Esophagus squamous epithelium (tissue), 5 donors: ENCODE measurements at regions not wholly inside any gene's neighbourhood (a gene's known extent, or its start where the extent isn't known, plus 50 kb on each side); places are given as distances from the start of the nearest gene placed in this dataset.

Experiments used
- DNase-seq: peaks from one replicate; lab custom pipeline; 2025; lab: John Stamatoyannopoulos, UW
- H3K27ac ChIP-seq, 4 donors: fragments of 200-600 bp; sonication (generic); one replicate each; pipeline ENCODE4 v1.5.1; 2016 to 2019; ENCODE audit warnings: mild to moderate bottlenecking in 1 of 4
- H3K27me3 ChIP-seq, 4 donors: fragments of 200-600 bp; sonication (generic); 1 replicate in 3 of 4; 2 replicates in 1 of 4; pipeline versions ENCODE4 v1.5.1 to v1.6.0; 2017 to 2021; ENCODE audit warnings: antibody characterized with exemption in 1 of 4
- H3K36me3 ChIP-seq, 3 donors: fragments of 200-600 bp; sonication (generic); one replicate each; pipeline ENCODE4 v1.5.1; 2016 to 2019
- H3K4me1 ChIP-seq, 3 donors: fragments of 200-600 bp; sonication (generic); one replicate each; pipeline ENCODE4 v1.5.1; 2017 to 2019
- H3K4me3 ChIP-seq, 4 donors: fragments of 200-600 bp; sonication (generic); 1 replicate in 3 of 4; 2 replicates in 1 of 4; pipeline ENCODE4 v1.5.1; 2016 to 2019; ENCODE audit warnings: mild to moderate bottlenecking in 2 of 4, moderate library complexity in 1 of 4
- H3K9me3 ChIP-seq, 3 donors: fragments of 200-600 bp; sonication (generic); one replicate each; pipeline ENCODE4 v1.5.1; 2016 to 2019
- CTCF ChIP-seq, 6 experiments: fragments of 450-650 bp in 4 of 6; fragments of 200-600 bp in 2 of 6; sonication (generic) in 2 of 6; IDR thresholded peaks; one replicate each; pipeline ENCODE4 v1.5.1; 2016 to 2019; ENCODE audit warnings: antibody characterized with exemption in 6 of 6, mild to moderate bottlenecking in 4 of 6, moderate library complexity in 4 of 6
- POLR2A ChIP-seq, 4 donors: fragments of 450-650 bp; IDR thresholded peaks; one replicate each; pipeline ENCODE4 v1.6.1; 2017; ENCODE audit warnings: antibody characterized with exemption in 4 of 4, mild to moderate bottlenecking in 4 of 4, moderate library complexity in 3 of 4
- WGBS, 2 donors: methylation state at CpG; one replicate each; pipeline ENCODE4 v1.1.5; 2018; 5-methylcytosine and 5-hydroxymethylcytosine counted together
- intact Hi-C: fragments of 100-400 bp; cut with DNase I; formaldehyde crosslinking; loops from one replicate; pipeline ENCODE4 v1.15.0; 2022
- donor health status: DM: yes; HTN: yes; CAD: no.

GRCh38 chr17:77453613-77454241 is 313.0 kb downstream of the SEC14L1 start:
- H3K36me3 ChIP-seq: no peaks in the 10 kb centered on the region
- no peaks in the 10 kb centered on the region for H3K27me3 ChIP-seq
- H3K27ac ChIP-seq: peak overlapping the region; percentile 84 to 94 (median 91)
- TF ChIP-seq POLR2A (IDR thresholded peaks at IDR 0.05) (no peak), CTCF (IDR thresholded peaks at IDR 0.05) (no peak)
- no peaks in the 10 kb centered on the region for H3K9me3 ChIP-seq
- intact Hi-C loops: no loop called here
- peaks cover 62 to 100% (median 80%) of the 10 kb centered on the region in 3 donors for H3K4me1 ChIP-seq
- H3K4me3 ChIP-seq: peak overlapping the region; percentile 15 to 67 (median 45)
- DNase-seq: no peak
- 30 to 34% methylated on average over 3 to 7 of the region's 15 CpGs for WGBS, 2 donors

GRCh38 chr17:77454242-77455095 is 313.7 kb downstream of the SEC14L1 start:
- no peaks in the 10 kb centered on the region for H3K27me3 ChIP-seq
- H3K4me3 ChIP-seq: peak overlapping the region; percentile 15 to 67 (median 45)
- intact Hi-C loops: no loop called here
- WGBS, 2 donors: 19 to 23% methylated on average over 10 to 11 of the region's 31 CpGs
- peak overlapping the region; percentile 84 to 94 (median 91) for H3K27ac ChIP-seq
- no peaks in the 10 kb centered on the region for H3K9me3 ChIP-seq
- H3K36me3 ChIP-seq: no peaks in the 10 kb centered on the region
- TF ChIP-seq POLR2A (IDR thresholded peaks at IDR 0.05): peak in 1 of 4 donors; percentile 10
- no peak for TF ChIP-seq CTCF (IDR thresholded peaks at IDR 0.05)
- DNase-seq: no peak
- H3K4me1 ChIP-seq: peaks cover 55 to 100% (median 76%) of the 10 kb centered on the region in 3 donors

- no peaks in the 10 kb centered on the region for H3K27me3 ChIP-seq
- no peaks in the 10 kb centered on the region for H3K9me3 ChIP-seq
- DNase-seq: no peak
- WGBS, 2 donors: 57 to 59% methylated on average over 9 to 15 of the region's 25 CpGs
- no peak for TF ChIP-seq CTCF (IDR thresholded peaks at IDR 0.05)
- no peak for TF ChIP-seq POLR2A (IDR thresholded peaks at IDR 0.05)
- no peaks in the 10 kb centered on the region for H3K36me3 ChIP-seq
- peak overlapping the region; percentile 84 to 94 (median 91) for H3K27ac ChIP-seq
- intact Hi-C loops: no loop called here
- peak overlapping the region in 3 of 4 donors; percentile 32 to 67 (median 58) for H3K4me3 ChIP-seq
- H3K4me1 ChIP-seq: peaks cover 48 to 100% (median 73%) of the 10 kb centered on the region in 3 donors
These were observed 314.5 kb downstream of the SEC14L1 start for GRCh38 chr17:77455111-77455890.

GRCh38 chr17:77455891-77456260 is 315.1 kb downstream of the SEC14L1 start:
- intact Hi-C loops: no loop called here
- H3K9me3 ChIP-seq: no peaks in the 10 kb centered on the region
- H3K36me3 ChIP-seq: no peaks in the 10 kb centered on the region
- no peak for DNase-seq
- H3K4me3 ChIP-seq: peak overlapping the region in 2 of 4 donors; percentile 58 to 67
- H3K4me1 ChIP-seq: peaks cover 43 to 100% (median 72%) of the 10 kb centered on the region in 3 donors
- WGBS, 2 donors: 81 to 100% methylated on average over 2 to 3 of the region's 16 CpGs
- H3K27ac ChIP-seq: peak overlapping the region; percentile 30 to 94 (median 76)
- no peaks in the 10 kb centered on the region for H3K27me3 ChIP-seq
- no peak for TF ChIP-seq POLR2A (IDR thresholded peaks at IDR 0.05)
- TF ChIP-seq CTCF (IDR thresholded peaks at IDR 0.05): no peak
